Left ventricle myocardium inferior (tissue), 1 donor: ENCODE measurements at regions not wholly inside any gene's neighbourhood (a gene's known extent, or its start where the extent isn't known, plus 50 kb on each side); places are given as distances from the start of the nearest gene placed in this dataset.

Experiments used
- DNase-seq: peaks from one replicate; pipeline ENCODE4 v3.0.0-alpha.2; 2020
- H3K27ac ChIP-seq: fragments of 200-600 bp; replicated peaks from 2 replicates; pipeline ENCODE4 v1.8.0; 2021
- H3K27me3 ChIP-seq: fragments of 200-600 bp; 2 replicates; pipeline ENCODE4 v1.8.0; 2021; ENCODE audit warnings: low read depth
- H3K36me3 ChIP-seq: fragments of 200-600 bp; 2 replicates; pipeline ENCODE4 v1.8.0; 2021
- H3K4me1 ChIP-seq: fragments of 200-600 bp; 2 replicates; pipeline ENCODE4 v1.8.0; 2021
- H3K4me3 ChIP-seq: fragments of 200-600 bp; 2 replicates; pipeline ENCODE4 v1.8.0; 2021; ENCODE audit warnings: mild to moderate bottlenecking, moderate library complexity
- H3K9me3 ChIP-seq: fragments of 200-600 bp; replicated peaks from 2 replicates; pipeline ENCODE4 v1.8.0; 2021
- CTCF ChIP-seq: fragments of 200-600 bp; IDR thresholded peaks from 2 replicates; pipeline ENCODE4 v1.8.0; 2021; ENCODE audit warnings: antibody characterized with exemption, mild to moderate bottlenecking, borderline replicate concordance
- intact Hi-C: fragments of 100-400 bp; cut with micrococcal nuclease; formaldehyde crosslinking; loops from one replicate; pipeline ENCODE4 v1.11.0; 2022
- donor health status: DM: no; HTN: yes; CAD: no; lungs with severe emphysema.

- Histone ChIP-seq H3K36me3 (no peaks in the 10 kb centered on the region), H3K4me1 (peaks cover 5% of the 10 kb centered on the region), H3K27me3 (peaks cover 49% of the 10 kb centered on the region), H3K9me3 (no peaks in the 10 kb centered on the region), H3K4me3 (no peak overlapping the region), H3K27ac (no peak overlapping the region)
- intact Hi-C loops: no loop called here
- no peak for DNase-seq
- TF ChIP-seq CTCF: no peak
Measured at GRCh38 chr16:80387318-80387921, 153.4 kb upstream of the DYNLRB2 start.

- no peaks in the 10 kb centered on the region for H3K36me3 ChIP-seq
- H3K9me3 ChIP-seq: no peaks in the 10 kb centered on the region
- TF ChIP-seq CTCF: no peak
- no peak overlapping the region for H3K4me3 ChIP-seq
- no peak overlapping the region for H3K27ac ChIP-seq
- peaks cover 2% of the 10 kb centered on the region for H3K4me1 ChIP-seq
- intact Hi-C loops: no loop called here
- peaks cover 60% of the 10 kb centered on the region for H3K27me3 ChIP-seq
- no peak for DNase-seq
Measured at GRCh38 chr16:80384862-80385261, 155.9 kb upstream of the DYNLRB2 start.

GRCh38 chr16:80380514-80380913, 160.3 kb upstream of the DYNLRB2 start:
- H3K4me3 ChIP-seq: no peak overlapping the region
- intact Hi-C loops: no loop called here
- no peaks in the 10 kb centered on the region for H3K9me3 ChIP-seq
- no peaks in the 10 kb centered on the region for H3K36me3 ChIP-seq
- DNase-seq: no peak
- no peak overlapping the region for H3K27ac ChIP-seq
- H3K27me3 ChIP-seq: peaks cover 45% of the 10 kb centered on the region
- no peak for TF ChIP-seq CTCF
- H3K4me1 ChIP-seq: no peaks in the 10 kb centered on the region

GRCh38 chr16:80377096-80377956, 163.5 kb upstream of the DYNLRB2 start:
- Histone ChIP-seq H3K27ac (no peak overlapping the region), H3K4me1 (no peaks in the 10 kb centered on the region), H3K36me3 (no peaks in the 10 kb centered on the region), H3K27me3 (peaks cover 33% of the 10 kb centered on the region), H3K4me3 (no peak overlapping the region), H3K9me3 (peaks cover 7% of the 10 kb centered on the region)
- TF ChIP-seq CTCF: no peak
- intact Hi-C loops: no loop called here
- no peak for DNase-seq

- H3K9me3 ChIP-seq: peaks cover 7% of the 10 kb centered on the region
- no peak overlapping the region for H3K27ac ChIP-seq
- no peak overlapping the region for H3K4me3 ChIP-seq
- H3K36me3 ChIP-seq: no peaks in the 10 kb centered on the region
- no peak for TF ChIP-seq CTCF
- intact Hi-C loops: no loop called here
- peaks cover 32% of the 10 kb centered on the region for H3K27me3 ChIP-seq
- H3K4me1 ChIP-seq: no peaks in the 10 kb centered on the region
- DNase-seq: no peak
Measured at GRCh38 chr16:80375973-80376372, 164.8 kb upstream of the DYNLRB2 start.
